ENCODE measurements at regions not wholly inside any gene's neighbourhood (a gene's known extent, or its start where the extent isn't known, plus 50 kb on each side); places are given as distances from the start of the nearest gene placed in this dataset.

DNA sequence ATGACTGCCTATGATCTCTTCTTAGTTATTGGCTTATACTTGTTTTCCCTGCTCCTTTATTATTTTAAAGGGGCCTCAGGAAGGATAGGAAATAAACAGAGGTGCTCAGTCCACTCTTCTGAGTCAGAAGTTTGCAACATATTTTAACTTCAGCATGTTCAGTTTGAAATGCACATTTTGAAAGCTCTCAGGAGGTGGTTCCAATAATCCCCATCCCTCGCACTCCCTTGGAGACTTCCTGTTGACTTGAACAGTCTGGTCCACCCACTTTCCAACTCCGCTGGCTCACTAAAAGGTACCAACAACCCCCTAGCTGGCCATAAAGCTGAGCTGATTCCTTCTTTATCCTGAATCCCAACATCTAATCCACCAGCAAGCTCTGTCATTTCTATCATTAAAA lies 78.3 kb upstream of the DUSP21 start:
- TF ChIP-seq CTCF (IDR thresholded peaks at IDR 0.05) (no peak), POLR2A (IDR thresholded peaks at IDR 0.05) (no peak)
